Uterus (tissue), 2 donors: ENCODE measurements at regions not wholly inside any gene's neighbourhood (a gene's known extent, or its start where the extent isn't known, plus 50 kb on each side); places are given as distances from the start of the nearest gene placed in this dataset.

Experiments used
- POLR2A ChIP-seq, 2 donors: fragments of 450-650 bp; IDR thresholded peaks; one replicate each; pipeline ENCODE4 v1.6.1; 2016; ENCODE audit warnings: antibody characterized with exemption in 2 of 2, mild to moderate bottlenecking in 1 of 2, moderate library complexity in 1 of 2
- TF ChIP-seq, protein P1 (sequence below), 4 experiments: fragments of 200-600 bp in 2 of 4; fragments of 450-650 bp in 2 of 4; sonication (generic) in 2 of 4; IDR thresholded peaks; one replicate each; pipeline ENCODE4 v1.5.1; 2016 to 2019; ENCODE audit warnings: antibody characterized with exemption in 4 of 4, mild to moderate bottlenecking in 2 of 4, moderate library complexity in 1 of 4

DNA sequence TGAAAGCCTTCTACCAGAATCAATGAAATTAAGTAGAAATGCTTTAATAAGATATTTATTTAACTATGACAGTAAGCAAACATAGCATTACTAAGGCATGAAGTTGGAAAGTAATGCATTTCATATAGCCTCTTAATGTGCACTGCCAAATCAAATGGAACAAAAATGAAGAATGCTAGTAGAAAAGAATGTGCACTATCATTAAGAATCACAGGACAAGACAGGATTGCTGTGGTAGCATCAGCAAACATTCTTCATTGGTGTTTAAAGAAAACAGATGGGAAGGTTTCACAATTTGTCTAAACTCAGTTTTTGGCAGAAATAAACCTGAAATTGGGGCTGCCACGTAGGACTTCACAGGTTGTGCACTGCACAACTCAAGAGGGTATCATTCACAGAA, 168.9 kb downstream of the CNTN3 start:
- TF ChIP-seq, protein P1, sequence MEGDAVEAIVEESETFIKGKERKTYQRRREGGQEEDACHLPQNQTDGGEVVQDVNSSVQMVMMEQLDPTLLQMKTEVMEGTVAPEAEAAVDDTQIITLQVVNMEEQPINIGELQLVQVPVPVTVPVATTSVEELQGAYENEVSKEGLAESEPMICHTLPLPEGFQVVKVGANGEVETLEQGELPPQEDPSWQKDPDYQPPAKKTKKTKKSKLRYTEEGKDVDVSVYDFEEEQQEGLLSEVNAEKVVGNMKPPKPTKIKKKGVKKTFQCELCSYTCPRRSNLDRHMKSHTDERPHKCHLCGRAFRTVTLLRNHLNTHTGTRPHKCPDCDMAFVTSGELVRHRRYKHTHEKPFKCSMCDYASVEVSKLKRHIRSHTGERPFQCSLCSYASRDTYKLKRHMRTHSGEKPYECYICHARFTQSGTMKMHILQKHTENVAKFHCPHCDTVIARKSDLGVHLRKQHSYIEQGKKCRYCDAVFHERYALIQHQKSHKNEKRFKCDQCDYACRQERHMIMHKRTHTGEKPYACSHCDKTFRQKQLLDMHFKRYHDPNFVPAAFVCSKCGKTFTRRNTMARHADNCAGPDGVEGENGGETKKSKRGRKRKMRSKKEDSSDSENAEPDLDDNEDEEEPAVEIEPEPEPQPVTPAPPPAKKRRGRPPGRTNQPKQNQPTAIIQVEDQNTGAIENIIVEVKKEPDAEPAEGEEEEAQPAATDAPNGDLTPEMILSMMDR (IDR thresholded peaks at IDR 0.05), result no peak
- TF ChIP-seq POLR2A (IDR thresholded peaks at IDR 0.05), result no peak
